ENCODE measurements at regions not wholly inside any gene's neighbourhood (a gene's known extent, or its start where the extent isn't known, plus 50 kb on each side); places are given as distances from the start of the nearest gene placed in this dataset.
A peak's percentile ranks its signal among the peaks of the same experiment; 100 is the strongest.

DNA sequence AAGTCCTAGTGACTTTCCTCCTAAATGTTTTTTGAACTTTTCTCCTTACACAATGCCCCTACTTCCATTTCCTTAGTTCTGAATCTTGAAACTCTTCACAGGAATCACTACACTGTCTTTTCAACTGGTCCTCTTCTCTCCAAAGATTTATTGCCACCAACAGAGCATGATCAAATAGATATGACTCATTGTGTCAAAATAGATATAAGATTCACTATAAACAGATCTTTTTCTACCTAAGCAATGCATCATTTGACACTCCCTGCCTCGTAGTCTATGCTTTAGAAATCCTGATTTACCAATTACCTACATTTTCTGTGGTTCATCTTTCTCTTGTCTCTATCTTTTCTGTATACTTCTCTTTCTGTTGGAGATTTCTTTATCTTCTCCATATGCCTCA, 789.6 kb upstream of the SLIT2 start:
- TF ChIP-seq, protein P1, sequence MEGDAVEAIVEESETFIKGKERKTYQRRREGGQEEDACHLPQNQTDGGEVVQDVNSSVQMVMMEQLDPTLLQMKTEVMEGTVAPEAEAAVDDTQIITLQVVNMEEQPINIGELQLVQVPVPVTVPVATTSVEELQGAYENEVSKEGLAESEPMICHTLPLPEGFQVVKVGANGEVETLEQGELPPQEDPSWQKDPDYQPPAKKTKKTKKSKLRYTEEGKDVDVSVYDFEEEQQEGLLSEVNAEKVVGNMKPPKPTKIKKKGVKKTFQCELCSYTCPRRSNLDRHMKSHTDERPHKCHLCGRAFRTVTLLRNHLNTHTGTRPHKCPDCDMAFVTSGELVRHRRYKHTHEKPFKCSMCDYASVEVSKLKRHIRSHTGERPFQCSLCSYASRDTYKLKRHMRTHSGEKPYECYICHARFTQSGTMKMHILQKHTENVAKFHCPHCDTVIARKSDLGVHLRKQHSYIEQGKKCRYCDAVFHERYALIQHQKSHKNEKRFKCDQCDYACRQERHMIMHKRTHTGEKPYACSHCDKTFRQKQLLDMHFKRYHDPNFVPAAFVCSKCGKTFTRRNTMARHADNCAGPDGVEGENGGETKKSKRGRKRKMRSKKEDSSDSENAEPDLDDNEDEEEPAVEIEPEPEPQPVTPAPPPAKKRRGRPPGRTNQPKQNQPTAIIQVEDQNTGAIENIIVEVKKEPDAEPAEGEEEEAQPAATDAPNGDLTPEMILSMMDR (IDR thresholded peaks at IDR 0.05; ENCODE audit: insufficient read depth, low read depth, low read length, missing control alignments), result no peak
- H3K4me3 ChIP-seq (ENCODE audit: low read length), result no peak overlapping the region

DNA sequence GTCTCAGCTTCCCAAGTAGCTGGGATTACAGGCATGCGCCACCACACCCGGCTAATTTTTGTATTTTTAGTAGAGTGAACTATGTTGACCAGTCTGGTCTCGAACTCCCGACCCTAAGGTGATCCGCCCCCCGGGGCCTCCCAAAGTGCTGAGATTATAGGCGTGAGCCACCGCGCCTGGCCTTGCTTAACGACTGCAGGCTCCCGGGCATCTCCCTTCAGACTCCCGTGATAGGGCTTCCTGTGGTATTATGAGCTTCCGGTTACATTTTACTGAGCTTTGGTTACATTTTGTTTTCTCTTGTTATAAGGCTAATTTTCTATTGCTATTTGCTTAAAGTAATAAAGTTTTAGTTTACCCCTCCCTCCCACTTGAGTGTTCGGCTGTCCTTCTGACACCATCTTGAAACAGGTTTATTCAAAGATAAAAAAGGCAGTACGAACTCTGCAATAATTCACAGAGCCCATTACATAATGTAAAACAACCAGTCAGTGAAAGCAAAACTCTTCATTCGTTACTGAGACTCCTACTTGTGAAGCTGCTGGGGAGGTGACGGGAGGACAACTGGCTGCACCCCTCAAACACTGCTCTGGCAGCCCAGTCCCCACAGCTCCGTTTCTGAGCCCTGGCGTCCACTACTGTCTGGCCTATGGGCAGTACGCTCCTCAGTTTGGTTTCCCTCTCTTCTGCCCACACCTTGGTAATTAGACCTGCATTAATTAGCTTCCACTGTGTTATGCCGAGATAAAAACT, 795.7 kb upstream of the SLIT2 start:
- H3K4me3 ChIP-seq (ENCODE audit: low read length), result no peak overlapping the region
- TF ChIP-seq, protein P1 (IDR thresholded peaks at IDR 0.05; ENCODE audit: insufficient read depth, low read depth, low read length, missing control alignments), result no peak
- no peak for DNase-seq (ENCODE audit: low read depth)

More for the DNA sequence above, 789.6 kb upstream of the SLIT2 start:
- DNase-seq (ENCODE audit: low read depth), result no peak

DNA sequence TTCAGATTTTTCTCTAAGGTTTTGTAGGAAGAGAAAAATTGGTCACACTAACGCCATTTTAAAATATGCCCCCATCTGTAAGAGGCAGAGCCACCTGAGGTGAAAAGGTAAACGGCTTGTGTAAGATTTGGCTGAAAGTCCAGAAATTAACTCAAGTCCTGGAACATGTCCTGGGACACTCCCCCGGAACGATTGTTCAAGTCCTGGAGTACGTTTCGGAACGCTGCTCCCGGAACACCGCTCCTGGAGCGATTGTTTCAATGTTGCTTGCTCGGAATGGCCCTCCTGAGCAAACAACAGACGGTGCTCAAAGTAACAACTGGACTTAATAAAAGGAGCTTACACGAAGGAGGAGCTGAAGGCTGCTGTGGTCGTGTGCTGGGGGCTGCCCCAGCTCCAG, 796.5 kb upstream of the SLIT2 start:
- DNase-seq (ENCODE audit: low read depth), result no peak
- TF ChIP-seq, protein P1 (IDR thresholded peaks at IDR 0.05; ENCODE audit: insufficient read depth, low read depth, low read length, missing control alignments), result no peak
- no peak overlapping the region for H3K4me3 ChIP-seq (ENCODE audit: low read length)

DNA sequence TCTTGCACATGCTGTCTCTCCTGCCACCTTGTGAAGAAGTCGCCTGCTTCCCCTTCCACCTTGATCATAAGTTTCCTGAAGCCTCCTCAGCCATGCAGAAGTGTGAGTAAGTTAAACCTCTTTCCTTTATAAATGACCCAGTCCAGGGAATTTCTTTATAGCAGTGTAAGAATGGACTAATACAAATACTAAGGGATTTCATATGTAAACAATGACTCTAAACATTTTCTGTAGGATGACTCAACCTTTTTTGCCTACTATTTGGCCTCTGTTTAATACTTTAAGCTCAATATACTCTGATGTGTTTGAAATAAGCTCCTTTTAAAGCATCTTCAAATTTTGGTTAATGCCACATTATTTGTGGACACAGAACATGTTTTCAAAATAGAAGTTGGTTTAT, 813.5 kb upstream of the SLIT2 start:
- H3K4me3 ChIP-seq (ENCODE audit: low read length), result no peak overlapping the region
- TF ChIP-seq, protein P1 (IDR thresholded peaks at IDR 0.05; ENCODE audit: insufficient read depth, low read depth, low read length, missing control alignments), result no peak
- peak; percentile 39 for DNase-seq (ENCODE audit: low read depth)

DNA sequence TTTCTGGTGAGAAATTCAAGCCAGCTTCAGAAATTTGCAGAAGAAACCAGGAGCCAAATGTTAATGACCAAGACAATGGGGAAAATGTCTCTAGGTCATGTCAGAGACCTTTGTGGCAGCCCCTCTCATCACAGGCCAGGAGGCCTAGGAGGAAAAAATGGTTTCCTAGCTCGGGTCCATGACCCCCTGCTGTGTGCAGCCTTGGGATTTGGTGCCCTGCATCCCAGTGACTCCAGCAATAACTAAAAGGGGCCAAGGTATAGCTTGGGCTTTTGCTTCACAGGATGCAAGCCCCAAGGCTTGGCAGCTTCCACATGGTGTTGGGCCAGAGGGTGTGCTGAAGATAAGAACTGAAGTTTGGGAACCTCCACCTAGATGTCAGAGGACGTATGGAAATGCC, 814.7 kb upstream of the SLIT2 start:
- TF ChIP-seq, protein P1 (IDR thresholded peaks at IDR 0.05; ENCODE audit: insufficient read depth, low read depth, low read length, missing control alignments), result no peak
- no peak for DNase-seq (ENCODE audit: low read depth)
- no peak overlapping the region for H3K4me3 ChIP-seq (ENCODE audit: low read length)

DNA sequence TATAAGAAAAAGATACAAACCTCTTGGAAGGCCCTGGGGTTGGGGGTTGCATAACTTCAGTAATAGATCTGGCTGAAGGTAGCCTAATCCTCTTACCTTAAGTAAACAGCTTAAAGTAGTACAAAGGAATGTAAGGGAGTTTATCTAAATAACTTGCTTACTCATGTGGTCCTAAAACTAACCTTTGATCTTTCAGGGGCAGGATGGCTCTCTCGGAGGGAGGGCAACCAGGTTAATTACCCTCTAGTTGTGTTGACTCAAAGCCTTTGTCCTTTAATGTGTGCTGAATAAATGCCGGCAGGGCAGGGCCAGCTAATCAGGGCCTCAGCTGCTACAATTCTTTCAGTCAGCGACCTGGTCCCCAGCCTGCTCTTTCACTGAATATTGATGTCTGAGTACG, 822.0 kb upstream of the SLIT2 start:
- DNase-seq (ENCODE audit: low read depth), result no peak
- no peak overlapping the region for H3K4me3 ChIP-seq (ENCODE audit: low read length)
- TF ChIP-seq, protein P1 (IDR thresholded peaks at IDR 0.05; ENCODE audit: insufficient read depth, low read depth, low read length, missing control alignments), result no peak

DNA sequence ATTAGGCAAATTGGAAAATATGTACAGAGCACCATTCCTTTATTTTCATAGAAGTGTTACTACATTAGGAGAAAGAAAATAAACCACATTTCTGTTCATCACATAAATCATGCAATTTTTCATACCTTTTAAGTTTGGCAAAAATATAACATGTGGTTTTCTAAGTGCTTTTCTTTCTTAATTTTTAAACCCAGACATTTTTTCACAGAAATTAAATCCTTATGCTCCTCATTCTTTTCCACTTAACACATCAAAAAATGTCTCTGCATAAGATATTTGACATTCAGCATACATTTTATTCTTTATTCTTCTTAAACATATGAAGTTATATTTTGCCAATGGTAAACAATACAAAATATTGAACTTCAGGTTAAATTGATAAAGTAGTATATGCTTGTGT, 826.6 kb upstream of the SLIT2 start:
- TF ChIP-seq, protein P1 (IDR thresholded peaks at IDR 0.05; ENCODE audit: insufficient read depth, low read depth, low read length, missing control alignments), result no peak
- no peak for DNase-seq (ENCODE audit: low read depth)
- H3K4me3 ChIP-seq (ENCODE audit: low read length), result no peak overlapping the region
